ENCODE measurements at regions not wholly inside any gene's neighbourhood (a gene's known extent, or its start where the extent isn't known, plus 50 kb on each side); places are given as distances from the start of the nearest gene placed in this dataset.

DNA sequence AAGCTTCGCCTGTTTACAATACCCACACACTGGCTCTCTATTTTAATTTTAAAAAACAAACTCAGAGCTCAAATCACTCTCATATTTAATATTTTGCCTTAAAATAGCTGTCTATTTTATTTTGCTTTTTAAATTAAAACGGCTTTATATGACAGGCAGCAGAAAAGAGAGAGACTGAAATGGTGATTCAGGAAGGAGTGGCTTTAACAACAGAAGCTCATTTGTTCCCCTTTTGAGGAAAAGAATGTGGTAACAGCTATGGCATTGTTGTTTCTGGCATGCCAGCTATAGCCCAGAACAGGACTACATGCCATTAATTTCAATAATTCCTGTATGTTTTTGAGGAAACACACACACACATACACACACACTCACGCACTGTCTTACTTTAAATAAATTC lies 234.2 kb upstream of the PTBP2 start:
- TF ChIP-seq, protein P1, sequence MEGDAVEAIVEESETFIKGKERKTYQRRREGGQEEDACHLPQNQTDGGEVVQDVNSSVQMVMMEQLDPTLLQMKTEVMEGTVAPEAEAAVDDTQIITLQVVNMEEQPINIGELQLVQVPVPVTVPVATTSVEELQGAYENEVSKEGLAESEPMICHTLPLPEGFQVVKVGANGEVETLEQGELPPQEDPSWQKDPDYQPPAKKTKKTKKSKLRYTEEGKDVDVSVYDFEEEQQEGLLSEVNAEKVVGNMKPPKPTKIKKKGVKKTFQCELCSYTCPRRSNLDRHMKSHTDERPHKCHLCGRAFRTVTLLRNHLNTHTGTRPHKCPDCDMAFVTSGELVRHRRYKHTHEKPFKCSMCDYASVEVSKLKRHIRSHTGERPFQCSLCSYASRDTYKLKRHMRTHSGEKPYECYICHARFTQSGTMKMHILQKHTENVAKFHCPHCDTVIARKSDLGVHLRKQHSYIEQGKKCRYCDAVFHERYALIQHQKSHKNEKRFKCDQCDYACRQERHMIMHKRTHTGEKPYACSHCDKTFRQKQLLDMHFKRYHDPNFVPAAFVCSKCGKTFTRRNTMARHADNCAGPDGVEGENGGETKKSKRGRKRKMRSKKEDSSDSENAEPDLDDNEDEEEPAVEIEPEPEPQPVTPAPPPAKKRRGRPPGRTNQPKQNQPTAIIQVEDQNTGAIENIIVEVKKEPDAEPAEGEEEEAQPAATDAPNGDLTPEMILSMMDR (IDR thresholded peaks at IDR 0.05 in 4 of 5, conservative IDR thresholded peaks at IDR 0.05 in 1 of 5), result no peak
- TF ChIP-seq POLR2A (IDR thresholded peaks at IDR 0.05), result no peak
- no peak overlapping the region for H3K27ac ChIP-seq
- H3K9me3 ChIP-seq, result no peaks in the 10 kb centered on the region
- intact Hi-C loops (cut with DNase I; ENCODE audit: low total_unique reads) (no loop called here), in situ Hi-C loops (cut with MboI; ENCODE audit: low sequenced_read_pairs in 4 of 4) (no loop called here)
- H3K4me1 ChIP-seq, result no peaks in the 10 kb centered on the region
- H3K4me3 ChIP-seq, result no peak overlapping the region
- no peaks in the 10 kb centered on the region for H3K36me3 ChIP-seq
- DNase-seq (no peak), ATAC-seq (no peak)
- H3K27me3 ChIP-seq, result no peaks in the 10 kb centered on the region

DNA sequence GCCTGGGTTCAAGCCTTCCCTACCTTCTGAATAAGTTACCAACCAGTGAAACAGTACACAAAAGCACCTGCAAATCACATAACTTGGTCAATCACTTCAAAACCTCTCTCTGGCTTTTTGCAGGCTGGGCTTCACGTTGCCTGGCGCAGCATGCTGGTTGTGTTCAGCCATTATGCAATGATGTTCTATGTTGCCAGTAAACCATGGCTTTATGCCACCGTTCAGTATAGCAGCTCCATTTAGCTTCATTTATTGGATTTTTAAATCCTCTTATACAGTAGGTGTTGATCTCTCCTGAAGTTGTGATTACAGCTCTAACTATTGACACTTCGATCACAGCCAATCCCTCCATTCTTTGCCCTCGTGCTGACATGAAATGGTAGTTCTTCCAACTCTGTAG lies 233.6 kb upstream of the PTBP2 start:
- peak; percentile 55 for ATAC-seq
- Histone ChIP-seq H3K4me1 (no peaks in the 10 kb centered on the region), H3K9me3 (no peaks in the 10 kb centered on the region), H3K4me3 (no peak overlapping the region), H3K27me3 (no peaks in the 10 kb centered on the region), H3K36me3 (no peaks in the 10 kb centered on the region), H3K27ac (no peak overlapping the region)
- no peak for TF ChIP-seq POLR2A (IDR thresholded peaks at IDR 0.05)
- TF ChIP-seq, protein P1 (IDR thresholded peaks at IDR 0.05 in 4 of 5, conservative IDR thresholded peaks at IDR 0.05 in 1 of 5), result no peak
- in situ Hi-C loops (cut with MboI; ENCODE audit: low sequenced_read_pairs in 4 of 4), result no loop called here
- intact Hi-C loops (cut with DNase I; ENCODE audit: low total_unique reads), result no loop called here
- DNase-seq, result peak in 1 of 2 donors; percentile 17

DNA sequence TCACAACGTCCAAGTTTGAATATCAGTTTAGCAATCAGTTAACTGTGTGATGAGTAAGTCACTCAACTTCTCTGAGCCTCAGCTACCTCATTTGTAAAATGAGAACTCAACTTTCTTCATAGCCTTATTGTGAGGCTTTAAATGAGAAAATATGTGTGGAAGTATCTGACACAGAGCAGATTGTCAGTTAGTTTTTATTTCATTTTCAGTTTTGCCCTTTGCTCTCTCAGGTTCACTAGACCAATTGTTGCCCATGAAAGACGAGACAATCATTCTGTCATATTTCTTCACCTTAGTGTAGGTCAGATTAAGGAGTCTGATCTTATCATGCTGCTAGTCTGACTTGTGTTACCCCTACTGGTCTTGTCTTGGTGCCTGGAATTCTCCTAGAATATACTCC lies 232.8 kb upstream of the PTBP2 start:
- Histone ChIP-seq H3K4me3 (no peak overlapping the region), H3K27ac (no peak overlapping the region), H3K9me3 (no peaks in the 10 kb centered on the region), H3K4me1 (no peaks in the 10 kb centered on the region), H3K27me3 (no peaks in the 10 kb centered on the region), H3K36me3 (no peaks in the 10 kb centered on the region)
- DNase-seq, result no peak
- no peak for TF ChIP-seq POLR2A (IDR thresholded peaks at IDR 0.05)
- TF ChIP-seq, protein P1 (IDR thresholded peaks at IDR 0.05 in 4 of 5, conservative IDR thresholded peaks at IDR 0.05 in 1 of 5), result no peak
- in situ Hi-C loops (cut with MboI; ENCODE audit: low sequenced_read_pairs in 4 of 4) (no loop called here), intact Hi-C loops (cut with DNase I; ENCODE audit: low total_unique reads) (no loop called here)
- no peak for ATAC-seq

DNA sequence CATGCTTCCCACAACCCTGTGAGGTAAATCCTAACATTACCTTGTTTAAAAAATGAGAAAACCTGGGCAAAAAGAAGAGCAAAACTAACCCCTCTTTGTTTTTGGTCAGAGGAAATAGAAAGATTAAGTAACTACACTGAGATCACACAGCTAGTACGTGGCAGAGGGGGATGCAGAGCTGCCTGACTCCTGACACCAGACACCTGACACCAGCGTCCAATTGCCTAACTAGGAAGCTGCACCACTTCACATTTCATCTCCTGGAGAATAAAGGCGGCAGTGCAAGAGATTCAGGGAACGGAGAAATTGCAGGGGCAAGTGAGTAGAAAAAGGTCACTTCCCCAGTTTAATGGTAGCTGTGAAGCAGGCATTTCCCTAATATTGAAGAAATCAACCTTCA lies 229.3 kb upstream of the PTBP2 start:
- ATAC-seq, result peak; percentile 77 to 84
- intact Hi-C loops (cut with DNase I; ENCODE audit: low total_unique reads), result no loop called here

More for the DNA sequence above, 229.3 kb upstream of the PTBP2 start:
- no peaks in the 10 kb centered on the region for H3K36me3 ChIP-seq
- no peaks in the 10 kb centered on the region for H3K4me1 ChIP-seq
- in situ Hi-C loops (cut with MboI; ENCODE audit: low sequenced_read_pairs in 4 of 4), result no loop called here
- no peak overlapping the region for H3K27ac ChIP-seq
- no peak overlapping the region for H3K4me3 ChIP-seq
- DNase-seq, result peak; percentile 9 to 42
- H3K27me3 ChIP-seq, result no peaks in the 10 kb centered on the region
- TF ChIP-seq POLR2A (IDR thresholded peaks at IDR 0.05), result no peak
- TF ChIP-seq, protein P1 (IDR thresholded peaks at IDR 0.05 in 4 of 5, conservative IDR thresholded peaks at IDR 0.05 in 1 of 5), result no peak
- no peaks in the 10 kb centered on the region for H3K9me3 ChIP-seq

Data from gastrocnemius medialis (tissue), 4 donors.